NB4 (cell line): ENCODE measurements at regions not wholly inside any gene's neighbourhood (a gene's known extent, or its start where the extent isn't known, plus 50 kb on each side); places are given as distances from the start of the nearest gene placed in this dataset.

Experiments
- CTCF ChIP-seq: IDR thresholded peaks from one replicate; pipeline ENCODE4 v1.5.1; 2012; ENCODE audit warnings: low read depth, low read length
- MAX ChIP-seq: IDR thresholded peaks from 2 replicates; pipeline ENCODE4 v1.6.1; 2011; ENCODE audit warnings: low read depth, low read length
- MYC ChIP-seq: IDR thresholded peaks from 2 replicates; pipeline ENCODE4 v1.6.1; 2011; ENCODE audit warnings: low read depth, low read length
- POLR2A ChIP-seq: IDR thresholded peaks from 2 replicates; pipeline ENCODE4 v1.6.1; 2011; ENCODE audit warnings: mild to moderate bottlenecking; ENCODE audit not compliant: insufficient read length; ENCODE audit errors: extremely low read depth

DNA sequence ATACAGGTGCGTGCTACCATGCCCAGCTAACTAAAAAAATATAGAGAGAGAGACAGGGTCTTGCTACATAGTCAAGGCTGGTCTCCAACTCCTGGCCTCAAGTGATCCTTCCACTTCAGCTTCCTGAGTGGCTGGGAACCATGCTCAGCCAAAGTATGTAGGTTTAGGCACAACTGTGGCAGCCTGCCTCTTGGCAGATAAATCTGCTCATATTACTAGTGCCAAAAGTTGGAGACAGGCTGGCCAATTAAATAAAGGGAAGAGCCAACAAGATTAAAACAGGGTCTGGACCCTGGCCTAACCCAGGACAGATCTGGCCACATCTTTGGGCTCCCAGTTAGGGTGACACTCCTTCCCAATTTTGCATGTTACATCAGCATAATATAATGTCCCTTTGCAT, 151.7 kb downstream of the CBLN1 start:
- TF ChIP-seq POLR2A (no peak), CTCF (no peak), MAX (no peak), MYC (no peak)
